Keratinocyte (primary cell): ENCODE measurements at regions not wholly inside any gene's neighbourhood (a gene's known extent, or its start where the extent isn't known, plus 50 kb on each side); places are given as distances from the start of the nearest gene placed in this dataset.

Experiments used
- DNase-seq: peaks from one replicate; pipeline ENCODE4 v3.0.0-alpha.2; 2011; ENCODE audit warnings: low read depth, missing footprints, low spot score
- FAIRE-seq: peaks from 2 replicates; lab custom pipeline; 2011; peaks lifted over from hg19 to GRCh38; lab: Jason Lieb, UNC
- H2AFZ ChIP-seq: 2 replicates; pipeline ENCODE4 v1.6.0; 2012; ENCODE audit warnings: low read length, control low read depth, inconsistent platforms; ENCODE audit not compliant: control insufficient read depth
- H3K27ac ChIP-seq: 2 replicates; pipeline ENCODE4 v1.5.1; 2011; ENCODE audit warnings: low read length; ENCODE audit not compliant: control insufficient read depth, insufficient read depth
- H3K27me3 ChIP-seq: 3 replicates; pipeline ENCODE4 v1.6.0; 2011; ENCODE audit warnings: low read length; ENCODE audit not compliant: control insufficient read depth, insufficient read depth; ENCODE audit errors: extremely low read depth
- H3K36me3 ChIP-seq, 2 experiments: 2 replicates in 1 of 2; 3 replicates in 1 of 2; pipeline ENCODE4 v1.5.1; 2011; ENCODE audit warnings: low read length in 2 of 2, mild to moderate bottlenecking in 1 of 2; ENCODE audit not compliant: control insufficient read depth in 2 of 2, insufficient read depth in 2 of 2; ENCODE audit errors: extremely low read depth in 1 of 2
- H3K4me1 ChIP-seq: 3 replicates; pipeline ENCODE4 v1.5.1; 2011; ENCODE audit warnings: low read length; ENCODE audit not compliant: control insufficient read depth, insufficient read depth; ENCODE audit errors: extremely low read depth
- H3K4me2 ChIP-seq: 3 replicates; pipeline ENCODE4 v1.6.0; 2011; ENCODE audit warnings: low read depth, low read length; ENCODE audit not compliant: control insufficient read depth, insufficient read depth; ENCODE audit errors: extremely low read depth
- H3K4me3 ChIP-seq, 3 experiments: fragments of 200-600 bp in 1 of 3; sonication (generic) in 1 of 3; 2 replicates in 2 of 3; 3 replicates in 1 of 3; pipeline ENCODE4 v1.5.1; 2011 to 2016; ENCODE audit warnings: low read length in 3 of 3, mild to moderate bottlenecking in 3 of 3, control low read depth in 2 of 3, inconsistent platforms in 1 of 3, low read depth in 1 of 3, mixed read lengths in 1 of 3, mixed run types in 1 of 3, moderate library complexity in 1 of 3; ENCODE audit not compliant: control insufficient read depth in 2 of 3, insufficient read depth in 2 of 3; ENCODE audit errors: extremely low read depth in 1 of 3
- H3K79me2 ChIP-seq: 2 replicates; pipeline ENCODE4 v1.6.0; 2012; ENCODE audit warnings: low read length; ENCODE audit not compliant: control insufficient read depth, insufficient read depth
- H3K9ac ChIP-seq: 3 replicates; pipeline ENCODE4 v1.6.0; 2011; ENCODE audit warnings: low read length; ENCODE audit not compliant: control insufficient read depth, insufficient read depth; ENCODE audit errors: extremely low read depth
- H3K9me1 ChIP-seq: 3 replicates; pipeline ENCODE4 v1.6.0; 2011; ENCODE audit warnings: low read length; ENCODE audit not compliant: control insufficient read depth, insufficient read depth; ENCODE audit errors: extremely low read depth
- H3K9me3 ChIP-seq: 2 replicates; pipeline ENCODE4 v1.5.1; 2012; ENCODE audit warnings: low read depth, low read length; ENCODE audit not compliant: control insufficient read depth
- H4K20me1 ChIP-seq: 3 replicates; pipeline ENCODE4 v1.6.0; 2011; ENCODE audit warnings: low read length; ENCODE audit not compliant: control insufficient read depth, insufficient read depth; ENCODE audit errors: extremely low read depth
- EZH2 ChIP-seq: IDR thresholded peaks from one replicate; pipeline ENCODE4 v1.6.1; 2012; ENCODE audit warnings: inconsistent platforms, mild to moderate bottlenecking, low read length, moderate library complexity
- dilution Hi-C: fragments of 300-500 bp; cut with MboI; formaldehyde crosslinking; loops from one replicate; pipeline ENCODE4 v1.7.0; 2020; ENCODE audit warnings: low sequenced_read_pairs; ENCODE audit not compliant: extremely low pct_ligation_motif_present
- TF ChIP-seq, protein P1 (sequence below), 3 experiments: IDR thresholded peaks in 1 of 3; conservative IDR thresholded peaks in 1 of 3; optimal IDR thresholded peaks in 1 of 3; 2 replicates in 2 of 3; 3 replicates in 1 of 3; pipeline versions ENCODE3 to v1.5.1; 2011; ENCODE audit warnings: low read length in 3 of 3, mild to moderate bottlenecking in 3 of 3, moderate library complexity in 2 of 3, control low read depth in 1 of 3, inconsistent platforms in 1 of 3; ENCODE audit not compliant: insufficient read depth in 2 of 3; ENCODE audit errors: extremely low read depth in 1 of 3

- DNase-seq: no peak
- Histone ChIP-seq H3K9ac (no peak overlapping the region), H2AFZ (no peak overlapping the region), H3K9me3 (no peaks in the 10 kb centered on the region), H3K27ac (no peak overlapping the region), H3K36me3 (no peaks in the 10 kb centered on the region), H3K9me1 (no peaks in the 10 kb centered on the region), H3K4me3 (no peak overlapping the region), H3K4me1 (no peaks in the 10 kb centered on the region), H3K27me3 (no peaks in the 10 kb centered on the region), H3K4me2 (no peak overlapping the region), H4K20me1 (no peaks in the 10 kb centered on the region), H3K79me2 (no peaks in the 10 kb centered on the region)
- no peak for FAIRE-seq
- TF ChIP-seq EZH2: no peak
- TF ChIP-seq, protein P1, sequence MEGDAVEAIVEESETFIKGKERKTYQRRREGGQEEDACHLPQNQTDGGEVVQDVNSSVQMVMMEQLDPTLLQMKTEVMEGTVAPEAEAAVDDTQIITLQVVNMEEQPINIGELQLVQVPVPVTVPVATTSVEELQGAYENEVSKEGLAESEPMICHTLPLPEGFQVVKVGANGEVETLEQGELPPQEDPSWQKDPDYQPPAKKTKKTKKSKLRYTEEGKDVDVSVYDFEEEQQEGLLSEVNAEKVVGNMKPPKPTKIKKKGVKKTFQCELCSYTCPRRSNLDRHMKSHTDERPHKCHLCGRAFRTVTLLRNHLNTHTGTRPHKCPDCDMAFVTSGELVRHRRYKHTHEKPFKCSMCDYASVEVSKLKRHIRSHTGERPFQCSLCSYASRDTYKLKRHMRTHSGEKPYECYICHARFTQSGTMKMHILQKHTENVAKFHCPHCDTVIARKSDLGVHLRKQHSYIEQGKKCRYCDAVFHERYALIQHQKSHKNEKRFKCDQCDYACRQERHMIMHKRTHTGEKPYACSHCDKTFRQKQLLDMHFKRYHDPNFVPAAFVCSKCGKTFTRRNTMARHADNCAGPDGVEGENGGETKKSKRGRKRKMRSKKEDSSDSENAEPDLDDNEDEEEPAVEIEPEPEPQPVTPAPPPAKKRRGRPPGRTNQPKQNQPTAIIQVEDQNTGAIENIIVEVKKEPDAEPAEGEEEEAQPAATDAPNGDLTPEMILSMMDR (optimal IDR thresholded peaks at IDR 0.05 in 1 of 3, IDR thresholded peaks at IDR 0.05 in 1 of 3, conservative IDR thresholded peaks at IDR 0.05 in 1 of 3; ENCODE audit: extremely low read depth in 1 of 3, insufficient read depth in 2 of 3, low read length in 3 of 3): no peak
- dilution Hi-C loops: no loop called here
Observed at GRCh38 chr1:55839626-55840025, 624.5 kb upstream of the USP24 start.

DNA sequence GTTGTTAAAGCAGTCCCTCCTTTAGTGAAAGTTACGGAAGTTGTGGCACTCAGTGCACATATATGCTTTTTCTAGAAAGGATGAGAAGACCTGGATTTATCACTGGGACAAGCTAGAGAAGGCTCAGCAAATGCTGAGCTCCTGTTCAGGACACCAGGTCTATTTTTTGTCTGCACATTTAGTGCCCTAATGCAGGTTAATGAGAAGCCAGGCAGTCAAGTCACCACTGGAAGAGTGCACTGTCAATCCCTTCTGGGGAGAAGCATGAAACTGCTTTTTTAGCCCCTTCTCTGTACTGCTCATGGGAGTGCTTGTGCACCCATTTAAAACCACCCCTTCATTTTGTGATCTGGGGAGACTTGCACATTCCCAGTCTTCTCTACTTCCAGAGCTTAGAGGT lies 624.1 kb upstream of the USP24 start:
- dilution Hi-C loops: no loop called here
- no peaks in the 10 kb centered on the region for H3K79me2 ChIP-seq

More for the DNA sequence above, 624.1 kb upstream of the USP24 start:
- no peaks in the 10 kb centered on the region for H3K27me3 ChIP-seq
- H3K9ac ChIP-seq: no peak overlapping the region
- H3K9me3 ChIP-seq: no peaks in the 10 kb centered on the region
- TF ChIP-seq, protein P1 (optimal IDR thresholded peaks at IDR 0.05 in 1 of 3, IDR thresholded peaks at IDR 0.05 in 1 of 3, conservative IDR thresholded peaks at IDR 0.05 in 1 of 3; ENCODE audit: extremely low read depth in 1 of 3, insufficient read depth in 2 of 3, low read length in 3 of 3): no peak
- TF ChIP-seq EZH2: no peak
- no peak for DNase-seq
- no peaks in the 10 kb centered on the region for H3K4me1 ChIP-seq
- H4K20me1 ChIP-seq: no peaks in the 10 kb centered on the region
- no peak overlapping the region for H3K4me2 ChIP-seq
- H3K4me3 ChIP-seq: no peak overlapping the region
- no peak overlapping the region for H3K27ac ChIP-seq
- no peak overlapping the region for H2AFZ ChIP-seq
- no peak for FAIRE-seq
- H3K36me3 ChIP-seq: no peaks in the 10 kb centered on the region
- no peaks in the 10 kb centered on the region for H3K9me1 ChIP-seq
